Caki2 (cell line): ENCODE measurements at regions not wholly inside any gene's neighbourhood (a gene's known extent, or its start where the extent isn't known, plus 50 kb on each side); places are given as distances from the start of the nearest gene placed in this dataset.

Experiments
- DNase-seq: peaks from one replicate; pipeline ENCODE4 v3.0.0-alpha.2; 2015; ENCODE audit warnings: low read depth
- in situ Hi-C: cut with HindIII; loops from 2 replicates; pipeline ENCODE4 v1.10.0; 2016; ENCODE audit warnings: low sequenced_read_pairs, low pct_unique_long_range_greater_than_20kb, mixed read lengths

DNA sequence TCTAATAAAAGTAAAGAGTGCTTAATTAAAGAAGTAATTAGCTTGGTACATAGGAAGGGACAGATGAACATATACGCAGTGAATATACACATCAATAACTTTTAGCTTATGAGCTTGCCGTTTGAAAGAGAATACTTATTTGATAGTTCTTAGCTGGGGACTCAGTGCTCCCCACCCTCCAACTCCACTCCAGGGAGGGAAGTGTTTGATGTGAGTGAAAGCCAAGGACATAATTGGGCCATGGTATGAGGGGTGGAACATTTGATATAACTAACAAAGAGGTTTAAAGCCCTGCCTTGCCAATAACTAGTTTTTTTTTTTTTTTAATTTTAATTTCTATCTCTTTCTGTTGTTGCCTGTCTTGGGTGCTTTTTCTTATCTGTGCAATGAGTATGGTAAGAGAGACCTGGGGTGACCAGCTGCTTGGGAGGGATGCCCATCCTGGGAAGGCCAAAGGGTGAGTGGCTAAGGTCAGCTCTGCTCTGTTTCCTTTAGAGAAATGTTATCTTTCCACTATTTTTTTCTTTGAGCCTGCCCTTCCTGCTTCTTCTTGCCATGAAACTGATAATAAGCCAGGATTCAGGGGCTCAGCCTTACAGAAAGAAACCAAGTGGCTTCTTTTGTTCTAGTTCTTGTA lies 132.8 kb upstream of the CPSF6 start:
- DNase-seq: no peak
- in situ Hi-C loops: no loop called here

GRCh38 chr12:69107541-69107940 lies 131.8 kb upstream of the CPSF6 start:
- DNase-seq: no peak
- in situ Hi-C loops: no loop called here

- in situ Hi-C loops: no loop called here
- DNase-seq: no peak
Observed at GRCh38 chr12:69108037-69108436, 131.3 kb upstream of the CPSF6 start.

GRCh38 chr12:69112616-69113015 lies 126.8 kb upstream of the CPSF6 start:
- in situ Hi-C loops: no loop called here
- DNase-seq: no peak

DNA sequence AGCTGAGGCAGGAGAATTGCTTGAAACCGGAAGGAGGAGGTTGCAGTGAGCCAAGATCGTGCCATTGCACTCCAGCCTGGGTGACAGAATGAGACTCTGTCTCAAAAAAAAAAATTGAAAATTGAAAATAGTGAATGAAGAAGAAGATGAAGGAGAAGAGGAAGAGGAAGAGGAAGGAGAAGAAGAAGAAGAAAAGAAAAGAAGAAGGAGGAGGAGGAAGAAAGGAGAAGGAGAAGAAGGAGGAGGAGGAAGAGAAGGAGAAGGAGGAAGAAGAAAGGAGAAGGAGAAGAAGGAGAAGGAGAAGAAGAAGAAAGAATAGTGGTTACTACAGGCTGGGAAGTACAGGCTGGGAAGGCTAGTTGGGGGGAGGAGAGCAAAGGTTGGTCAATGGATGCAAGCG lies 124.3 kb upstream of the CPSF6 start:
- no peak for DNase-seq
- in situ Hi-C loops: no loop called here

GRCh38 chr12:69115951-69116350 lies 123.4 kb upstream of the CPSF6 start:
- no peak for DNase-seq

GRCh38 chr12:69117566-69118266 lies 121.7 kb upstream of the CPSF6 start:
- no peak for DNase-seq
- in situ Hi-C loops: no loop called here

More at GRCh38 chr12:69115951-69116350, 123.4 kb upstream of the CPSF6 start:
- in situ Hi-C loops: no loop called here

- in situ Hi-C loops: no loop called here
Observed at GRCh38 chr12:69118516-69118915, 120.9 kb upstream of the CPSF6 start.

DNA sequence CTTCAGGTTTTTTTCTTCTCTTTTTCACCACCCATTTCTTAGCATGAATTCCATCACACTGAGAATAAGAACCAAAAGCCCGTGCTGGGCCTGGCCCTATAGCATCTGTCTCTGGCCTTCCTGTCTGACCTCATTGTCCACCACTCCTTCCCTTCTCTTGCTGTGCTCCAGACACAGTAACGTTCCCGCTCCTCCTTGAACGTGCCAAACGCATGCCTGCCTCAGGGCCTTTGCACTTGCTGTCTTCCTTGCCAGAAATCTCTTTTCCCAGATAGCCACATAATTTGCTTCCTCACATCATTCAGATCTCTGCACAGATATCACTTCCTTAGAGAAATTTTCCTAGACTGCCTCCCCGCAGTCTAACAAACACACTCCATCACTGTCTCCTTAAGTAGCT lies 119.6 kb upstream of the CPSF6 start:
- DNase-seq: no peak
- in situ Hi-C loops: no loop called here

More at GRCh38 chr12:69118516-69118915, 120.9 kb upstream of the CPSF6 start:
- DNase-seq: no peak

DNA sequence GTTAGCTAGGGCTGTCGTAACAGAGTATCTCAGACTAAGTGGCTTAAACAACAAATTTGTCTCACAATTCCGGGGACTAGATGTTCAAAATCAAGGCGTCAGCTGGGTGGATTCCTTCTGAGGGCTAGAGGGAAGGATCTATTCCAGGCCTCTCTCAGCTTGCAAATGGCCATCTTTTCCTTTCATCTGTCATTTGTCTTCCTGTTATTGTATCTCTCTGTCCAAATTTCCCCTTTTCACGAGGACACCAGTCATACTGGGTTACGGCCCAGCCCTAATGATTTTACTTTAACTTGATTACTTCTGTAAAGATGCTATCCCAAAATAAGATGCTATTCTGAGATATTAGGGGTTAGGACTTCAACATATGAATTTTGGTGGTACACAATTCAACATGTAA lies 119.0 kb upstream of the CPSF6 start:
- in situ Hi-C loops: no loop called here
- DNase-seq: no peak

DNA sequence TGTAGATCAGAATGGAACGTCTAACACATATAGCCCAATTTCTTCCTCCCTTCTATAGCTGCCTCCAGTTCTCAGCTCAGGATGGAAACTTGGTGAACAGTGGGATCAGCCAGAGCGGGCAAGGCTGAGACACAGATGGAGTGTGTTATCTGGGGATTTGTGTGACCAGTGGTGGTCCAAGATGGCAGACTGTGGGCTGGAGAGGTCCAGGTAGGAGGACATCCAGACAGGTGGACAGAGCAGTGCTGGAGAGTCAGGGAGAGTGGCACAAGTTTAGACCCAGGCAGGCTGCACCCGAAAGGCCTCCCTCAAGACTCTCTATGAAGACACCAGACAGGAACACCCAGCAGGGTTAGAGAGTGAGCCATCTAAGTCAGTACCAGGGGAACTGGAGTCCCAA lies 116.1 kb upstream of the CPSF6 start:
- no peak for DNase-seq
- in situ Hi-C loops: no loop called here

DNA sequence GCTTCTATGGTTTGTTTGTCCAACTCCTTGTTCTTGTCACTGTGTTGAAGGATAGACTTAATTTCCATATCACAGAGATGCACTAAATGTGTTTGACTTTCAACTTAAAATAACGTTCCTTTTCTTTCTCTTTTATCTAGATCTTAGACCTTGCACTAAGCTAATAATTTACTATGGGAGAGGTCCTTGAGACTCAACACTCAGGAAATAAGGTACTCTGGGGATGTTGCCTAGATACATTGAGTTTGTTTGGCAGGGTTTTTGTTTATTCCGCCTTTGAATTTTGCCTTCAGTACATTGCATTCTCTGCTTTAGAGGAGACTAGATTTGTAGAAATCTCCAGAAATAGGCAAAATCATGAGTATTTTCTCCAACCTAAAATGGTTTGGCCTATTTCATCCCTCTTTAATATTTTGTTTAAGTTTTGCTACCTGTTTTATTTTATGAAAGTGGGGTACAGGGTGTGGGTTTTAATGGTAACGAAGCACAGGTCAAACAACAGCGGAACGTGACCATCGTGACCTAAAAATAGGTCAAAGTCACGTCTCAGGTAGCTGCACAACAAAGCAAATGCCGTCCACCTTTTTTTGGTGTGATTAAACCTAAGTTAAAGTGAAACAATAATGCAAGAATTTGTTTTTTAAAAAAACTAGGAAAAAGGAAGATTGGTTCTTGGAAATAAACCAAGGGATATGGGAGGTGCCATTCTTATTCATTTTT lies 115.3 kb upstream of the CPSF6 start:
- in situ Hi-C loops: no loop called here
- no peak for DNase-seq

- in situ Hi-C loops: no loop called here
- no peak for DNase-seq
Observed at GRCh38 chr12:69129017-69129416, 110.4 kb upstream of the CPSF6 start.

DNA sequence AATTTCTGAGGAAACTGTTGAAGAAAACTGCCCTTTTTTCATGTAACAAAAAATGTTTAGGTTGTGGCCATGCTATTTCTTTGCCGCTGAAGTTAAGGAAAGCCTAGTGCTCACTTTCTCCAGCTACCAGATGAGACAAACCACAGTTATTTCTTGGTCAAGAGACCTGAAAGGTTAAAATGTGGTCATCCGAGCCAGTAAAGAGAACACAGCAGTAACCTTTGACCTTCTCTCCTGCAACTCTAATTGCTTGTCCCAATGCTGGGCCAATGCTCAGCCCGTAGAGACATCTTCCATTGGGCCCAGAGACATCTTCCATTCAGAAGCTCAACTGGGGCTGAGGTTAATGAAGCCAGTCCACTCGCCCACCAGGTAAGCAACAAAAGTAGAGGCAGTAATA lies 109.8 kb upstream of the CPSF6 start:
- DNase-seq: no peak

DNA sequence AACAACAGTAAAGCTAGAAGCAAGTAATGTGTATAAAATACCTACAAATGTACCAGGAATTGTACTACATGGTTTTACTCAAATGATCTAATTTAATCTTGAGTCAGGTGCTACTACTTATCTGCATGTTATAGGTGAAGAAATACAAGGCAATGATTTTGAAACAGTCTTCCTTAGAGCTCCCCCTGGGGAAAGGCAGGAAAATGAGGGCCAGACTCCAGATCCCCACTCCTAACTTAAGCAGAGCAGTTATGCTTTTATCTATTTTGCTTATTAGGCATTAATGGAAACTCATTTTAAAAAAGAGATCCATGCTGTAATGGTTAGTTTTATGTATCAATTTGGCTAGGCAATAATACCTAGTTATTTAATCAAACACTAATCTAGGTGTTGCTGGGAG lies 109.3 kb upstream of the CPSF6 start:
- in situ Hi-C loops: no loop called here
- no peak for DNase-seq

More for the DNA sequence above, 109.8 kb upstream of the CPSF6 start:
- in situ Hi-C loops: no loop called here

DNA sequence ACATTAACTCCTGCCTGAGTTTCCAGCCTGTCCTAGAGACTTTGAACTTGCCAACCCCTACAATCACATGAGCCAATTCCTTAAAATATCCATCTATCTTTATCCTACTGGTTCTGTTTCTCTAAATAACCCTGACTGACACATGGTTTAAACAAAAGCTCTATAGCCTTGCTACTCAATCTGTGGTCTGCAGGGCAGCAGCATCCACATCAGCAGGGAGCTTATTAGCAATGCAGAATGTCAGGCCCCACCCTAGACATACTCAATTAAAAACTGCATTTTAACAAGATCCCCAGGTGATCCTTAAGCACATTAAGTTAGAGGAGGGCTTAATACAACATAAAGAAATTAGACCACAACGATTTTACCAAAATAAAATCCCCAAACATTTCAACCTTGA lies 108.3 kb upstream of the CPSF6 start:
- in situ Hi-C loops: no loop called here
- DNase-seq: no peak

DNA sequence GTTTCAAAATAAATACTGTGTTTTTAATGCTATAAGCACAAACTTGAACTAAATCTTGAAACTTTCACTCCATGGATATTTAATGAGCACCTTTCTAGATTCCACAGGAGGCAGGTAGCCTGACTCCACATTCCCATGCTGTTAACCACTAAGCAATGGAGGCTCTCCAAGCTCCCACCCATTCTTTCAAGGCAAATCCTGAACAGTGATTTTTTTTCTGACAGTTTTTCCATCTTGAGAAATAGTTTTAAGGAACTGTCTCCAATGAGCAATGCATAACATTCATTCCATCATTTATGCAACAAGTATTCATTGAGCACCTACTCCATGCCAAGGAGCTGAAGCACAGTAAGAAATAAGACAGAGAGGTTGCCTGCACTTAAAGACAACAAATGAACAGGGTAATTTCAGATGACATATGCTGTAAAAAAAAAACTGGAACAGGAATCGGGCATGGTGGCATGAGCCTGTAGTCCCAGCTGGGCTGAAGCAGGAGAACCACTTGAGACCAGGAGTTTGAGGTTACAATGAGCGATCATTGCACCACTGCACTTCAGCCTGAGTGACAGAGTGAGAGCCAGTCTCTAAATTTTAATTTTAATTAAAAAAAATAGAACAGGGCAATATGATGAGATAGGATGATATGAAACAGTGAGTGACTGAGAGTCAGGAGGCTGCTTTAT lies 102.3 kb upstream of the CPSF6 start:
- in situ Hi-C loops: no loop called here
- no peak for DNase-seq

GRCh38 chr12:69141074-69141473 lies 98.3 kb upstream of the CPSF6 start:
- DNase-seq: no peak
- in situ Hi-C loops: no loop called here

DNA sequence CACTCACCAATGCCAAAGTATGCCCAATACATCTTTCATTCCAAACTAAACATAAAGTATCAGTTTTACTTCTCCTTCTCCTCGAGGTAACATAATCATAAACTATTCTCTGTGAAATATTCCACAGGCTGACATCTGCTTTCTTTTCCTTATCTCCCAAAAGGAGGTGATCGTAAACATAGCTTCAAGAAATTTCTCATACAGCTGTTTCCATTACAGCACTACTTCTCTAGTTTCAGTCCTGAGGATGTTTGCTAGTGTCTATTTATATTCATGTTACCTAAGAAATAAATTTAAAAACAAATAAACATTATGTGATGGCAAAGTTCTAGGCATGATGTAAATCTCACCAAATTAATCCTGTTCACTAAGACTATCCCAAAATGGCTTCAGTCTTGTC lies 90.1 kb upstream of the CPSF6 start:
- in situ Hi-C loops: no loop called here

More for the DNA sequence above, 90.1 kb upstream of the CPSF6 start:
- DNase-seq: no peak
